PC-9 (cell line): ENCODE measurements at regions not wholly inside any gene's neighbourhood (a gene's known extent, or its start where the extent isn't known, plus 50 kb on each side); places are given as distances from the start of the nearest gene placed in this dataset.

Experiments used
- CTCF ChIP-seq: fragments of 200-600 bp; sonication (generic); conservative IDR thresholded peaks from 2 replicates; pipeline ENCODE4 v1.6.1; 2017; ENCODE audit warnings: mixed run types, antibody characterized with exemption, mild to moderate bottlenecking, moderate library complexity
- EZH2 ChIP-seq: fragments of 200-600 bp; sonication (generic); IDR thresholded peaks from 2 replicates; pipeline ENCODE4 v1.8.0; 2017; ENCODE audit warnings: antibody characterized with exemption, low read depth

GRCh38 chr4:104353481-104353880 is 141.2 kb downstream of the CXXC4 start:
- TF ChIP-seq CTCF (no peak), EZH2 (no peak)
